Epithelial cell of proximal tubule (primary cell): ENCODE measurements at regions not wholly inside any gene's neighbourhood (a gene's known extent, or its start where the extent isn't known, plus 50 kb on each side); places are given as distances from the start of the nearest gene placed in this dataset.

ENCODE experiments used
- DNase-seq: peaks from one replicate; pipeline ENCODE4 v3.0.0-alpha.2; 2011; ENCODE audit warnings: low read depth
- H3K4me3 ChIP-seq: 2 replicates; pipeline ENCODE4 v1.5.1; 2011; ENCODE audit warnings: low read depth, mild to moderate bottlenecking, low read length
- CTCF ChIP-seq: conservative IDR thresholded peaks from 2 replicates; pipeline ENCODE4 v1.5.1; 2012; ENCODE audit warnings: low read depth, mild to moderate bottlenecking, low read length

- no peak overlapping the region for H3K4me3 ChIP-seq
- DNase-seq = no peak
- no peak for TF ChIP-seq CTCF
Observed at GRCh38 chr13:72112216-72112615, 245.2 kb upstream of the DACH1 start.

DNA sequence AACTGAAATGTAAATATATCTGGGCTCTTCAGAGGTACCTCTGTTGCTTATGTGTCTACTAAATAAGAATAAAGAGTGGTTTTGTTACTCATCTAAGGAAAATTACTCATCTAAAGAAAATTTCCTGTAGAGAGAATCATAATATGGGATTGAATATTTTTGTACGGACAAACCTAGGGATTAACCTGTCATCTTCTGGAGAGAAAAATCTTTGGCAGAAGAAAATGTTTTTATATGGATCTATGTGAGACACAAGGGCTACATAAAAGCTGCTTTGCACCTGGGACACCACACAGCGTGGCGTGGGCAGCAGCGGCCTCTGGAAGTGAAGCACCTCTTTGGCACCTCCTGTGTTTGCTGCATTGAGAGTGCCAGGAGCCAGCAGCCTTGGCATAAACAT, 242.9 kb upstream of the DACH1 start:
- no peak for DNase-seq
- H3K4me3 ChIP-seq = no peak overlapping the region
- no peak for TF ChIP-seq CTCF

- no peak for DNase-seq
- TF ChIP-seq CTCF = no peak
- H3K4me3 ChIP-seq = no peak overlapping the region
Observed at GRCh38 chr13:72104656-72105180, 237.7 kb upstream of the DACH1 start.

GRCh38 chr13:72101768-72102400, 234.9 kb upstream of the DACH1 start:
- TF ChIP-seq CTCF = no peak
- DNase-seq = no peak
- H3K4me3 ChIP-seq = no peak overlapping the region

DNA sequence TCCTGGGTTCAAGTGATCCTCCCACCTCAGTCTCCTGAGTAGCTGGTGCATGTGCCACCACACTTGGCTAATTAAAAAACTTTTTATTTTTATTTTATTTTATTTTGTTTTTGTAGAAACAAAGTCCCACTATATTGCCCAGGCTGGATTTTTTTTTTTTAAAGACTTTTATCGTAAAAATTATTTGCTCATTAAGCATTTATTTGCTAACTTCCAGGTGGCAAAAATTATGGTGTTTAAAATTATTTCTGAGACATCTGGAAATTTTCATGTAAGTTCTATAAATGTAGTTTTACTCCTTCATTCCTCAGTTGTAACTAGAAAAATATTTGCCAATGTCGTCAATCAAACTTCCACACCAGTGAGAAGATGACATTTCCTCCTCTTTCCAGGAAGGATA, 233.3 kb upstream of the DACH1 start:
- DNase-seq = no peak
- no peak overlapping the region for H3K4me3 ChIP-seq
- no peak for TF ChIP-seq CTCF

DNA sequence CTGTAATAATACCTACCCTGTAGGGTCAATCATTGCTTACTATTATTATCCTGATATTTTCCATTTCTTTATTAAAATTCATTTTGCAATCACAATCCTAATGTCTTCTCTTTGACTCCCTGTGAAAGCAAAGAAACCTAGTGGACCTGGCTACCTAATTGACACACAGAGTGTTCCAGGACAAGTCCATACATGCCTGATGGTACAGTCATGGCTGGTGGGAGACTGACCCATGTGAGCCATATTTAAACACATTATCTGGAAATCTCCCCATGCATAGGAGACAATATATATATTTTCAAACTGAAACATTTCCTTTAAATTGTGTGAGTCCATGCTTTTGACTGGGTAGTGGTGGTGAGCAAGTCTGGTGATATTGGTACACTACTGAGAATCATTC, 230.6 kb upstream of the DACH1 start:
- TF ChIP-seq CTCF = no peak
- no peak for DNase-seq
- H3K4me3 ChIP-seq = no peak overlapping the region

DNA sequence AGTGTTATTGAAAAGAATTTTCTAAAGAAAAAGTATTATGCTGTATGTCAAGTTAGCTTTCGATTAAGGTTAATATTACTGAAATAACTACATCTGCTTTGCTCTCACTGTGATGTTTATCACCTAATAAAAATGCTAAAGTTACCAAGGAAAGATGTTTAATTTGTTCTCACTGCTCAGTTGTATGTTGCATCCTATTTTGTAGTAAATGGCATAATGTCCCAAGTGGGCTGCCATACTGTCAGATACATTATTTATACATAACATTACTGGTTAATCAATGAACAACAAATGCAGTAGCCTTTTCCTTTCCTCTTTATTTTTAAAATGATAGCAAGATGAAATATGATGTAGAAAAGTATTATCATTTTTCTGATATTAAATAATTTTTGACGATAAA, 226.3 kb upstream of the DACH1 start:
- no peak overlapping the region for H3K4me3 ChIP-seq
- DNase-seq = no peak
- no peak for TF ChIP-seq CTCF
